Esophagus squamous epithelium (tissue), 4 donors: ENCODE measurements at regions not wholly inside any gene's neighbourhood (a gene's known extent, or its start where the extent isn't known, plus 50 kb on each side); places are given as distances from the start of the nearest gene placed in this dataset.

ENCODE experiments used
- CTCF ChIP-seq, 6 experiments: fragments of 450-650 bp in 4 of 6; fragments of 200-600 bp in 2 of 6; sonication (generic) in 2 of 6; IDR thresholded peaks; one replicate each; pipeline ENCODE4 v1.5.1; 2016 to 2019; ENCODE audit warnings: antibody characterized with exemption in 6 of 6, mild to moderate bottlenecking in 4 of 6, moderate library complexity in 4 of 6
- POLR2A ChIP-seq, 4 donors: fragments of 450-650 bp; IDR thresholded peaks; one replicate each; pipeline ENCODE4 v1.6.1; 2017; ENCODE audit warnings: antibody characterized with exemption in 4 of 4, mild to moderate bottlenecking in 4 of 4, moderate library complexity in 3 of 4

DNA sequence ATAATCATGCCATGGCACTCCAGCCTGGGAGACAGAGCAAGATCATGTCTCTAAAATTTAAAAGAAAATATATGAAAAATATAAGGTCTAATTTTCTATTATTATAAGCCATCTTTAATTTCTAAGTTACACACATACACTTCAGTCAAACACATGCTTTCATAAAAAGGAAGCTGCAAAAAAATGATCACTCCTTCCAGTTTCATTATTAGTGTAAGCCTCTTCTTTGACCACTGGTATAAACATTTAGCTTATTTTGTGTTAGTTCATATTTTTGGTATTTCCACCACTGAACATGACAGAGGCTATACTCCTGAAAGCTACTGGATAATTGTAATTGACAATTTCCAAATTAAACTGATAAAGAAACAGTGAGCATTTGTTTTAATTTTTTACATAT lies 163.3 kb upstream of the USP38 start:
- no peak for TF ChIP-seq CTCF (IDR thresholded peaks at IDR 0.05)
- no peak for TF ChIP-seq POLR2A (IDR thresholded peaks at IDR 0.05)
